ENCODE measurements at regions not wholly inside any gene's neighbourhood (a gene's known extent, or its start where the extent isn't known, plus 50 kb on each side); places are given as distances from the start of the nearest gene placed in this dataset.

GRCh38 chr3:144079634-144080033 is 108.0 kb downstream of the DIPK2A start:
- DNase-seq: no peak

- no peak for DNase-seq
These were observed 113.3 kb downstream of the DIPK2A start for GRCh38 chr3:144084929-144085328.

GRCh38 chr3:144085964-144086363 is 114.3 kb downstream of the DIPK2A start:
- DNase-seq: peak; percentile 72

- no peak for DNase-seq
These were observed 124.4 kb downstream of the DIPK2A start for GRCh38 chr3:144096016-144096415.

- no peak for DNase-seq
These were observed 125.5 kb downstream of the DIPK2A start for GRCh38 chr3:144097163-144097562.

- no peak for DNase-seq
These were observed 127.1 kb downstream of the DIPK2A start for GRCh38 chr3:144098691-144099090.

- DNase-seq: no peak
These were observed 130.8 kb downstream of the DIPK2A start for GRCh38 chr3:144102421-144102820.

- peak; percentile 41 for DNase-seq
These were observed 132.6 kb downstream of the DIPK2A start for GRCh38 chr3:144104186-144104585.

- DNase-seq: no peak
These were observed 133.1 kb downstream of the DIPK2A start for GRCh38 chr3:144104679-144105078.

- no peak for DNase-seq
These were observed 133.9 kb downstream of the DIPK2A start for GRCh38 chr3:144105542-144105941.

- DNase-seq: no peak
These were observed 135.3 kb downstream of the DIPK2A start for GRCh38 chr3:144106970-144107369.

GRCh38 chr3:144107923-144108322 is 136.3 kb downstream of the DIPK2A start:
- DNase-seq: peak; percentile 74

GRCh38 chr3:144109944-144110343 is 138.3 kb downstream of the DIPK2A start:
- DNase-seq: no peak

GRCh38 chr3:144112036-144112435 is 140.4 kb downstream of the DIPK2A start:
- peak; percentile 41 for DNase-seq

GRCh38 chr3:144112437-144112836 is 140.8 kb downstream of the DIPK2A start:
- DNase-seq: peak; percentile 66

- DNase-seq: no peak
These were observed 143.1 kb downstream of the DIPK2A start for GRCh38 chr3:144114767-144115166.

- no peak for DNase-seq
These were observed 148.0 kb downstream of the DIPK2A start for GRCh38 chr3:144119633-144120032.

GRCh38 chr3:144121661-144122060 is 150.0 kb downstream of the DIPK2A start:
- no peak for DNase-seq

- DNase-seq: no peak
These were observed 155.4 kb downstream of the DIPK2A start for GRCh38 chr3:144127014-144127413.

GRCh38 chr3:144127700-144128099 is 156.1 kb downstream of the DIPK2A start:
- DNase-seq: peak; percentile 79

- DNase-seq: peak; percentile 76
These were observed 156.7 kb downstream of the DIPK2A start for GRCh38 chr3:144128108-144128892.

GRCh38 chr3:144129536-144130214 is 158.1 kb downstream of the DIPK2A start:
- peak; percentile 51 for DNase-seq

GRCh38 chr3:144141074-144141473 is 169.5 kb downstream of the DIPK2A start:
- DNase-seq: no peak

- no peak for DNase-seq
These were observed 169.9 kb downstream of the DIPK2A start for GRCh38 chr3:144141496-144141895.
